B cell (primary cell): ENCODE measurements at regions not wholly inside any gene's neighbourhood (a gene's known extent, or its start where the extent isn't known, plus 50 kb on each side); places are given as distances from the start of the nearest gene placed in this dataset.

Source experiments
- CTCF ChIP-seq: fragments of 200-600 bp; IDR thresholded peaks from one replicate; pipeline ENCODE4 v1.8.0; 2022; ENCODE audit warnings: antibody characterized with exemption, mild to moderate bottlenecking
- EZH2 ChIP-seq: IDR thresholded peaks from 2 replicates; pipeline ENCODE4 v1.6.1; 2012; ENCODE audit warnings: borderline replicate concordance, low read depth, mild to moderate bottlenecking, moderate library complexity, low read length; ENCODE audit not compliant: insufficient read depth, poor library complexity, severe bottlenecking

GRCh38 chr16:61569028-61569427 lies 467.2 kb downstream of the CDH8 start:
- TF ChIP-seq CTCF (no peak), EZH2 (no peak)
